Osteoblast (primary cell): ENCODE measurements at regions not wholly inside any gene's neighbourhood (a gene's known extent, or its start where the extent isn't known, plus 50 kb on each side); places are given as distances from the start of the nearest gene placed in this dataset.

Source experiments
- DNase-seq: peaks from one replicate; pipeline ENCODE4 v3.0.0; 2011; ENCODE audit warnings: low spot score, mixed read lengths; ENCODE audit not compliant: insufficient read length; ENCODE audit errors: missing footprints
- H2AFZ ChIP-seq: 2 replicates; pipeline ENCODE4 v1.6.0; 2011; ENCODE audit warnings: mild to moderate bottlenecking, low read length
- H3K27ac ChIP-seq: 2 replicates; pipeline ENCODE4 v1.5.1; 2011; ENCODE audit warnings: mild to moderate bottlenecking, low read depth, low read length, moderate library complexity
- H3K27me3 ChIP-seq: 2 replicates; pipeline ENCODE4 v1.6.0; 2012; ENCODE audit warnings: mild to moderate bottlenecking, control low read depth, inconsistent platforms, low read length, moderate library complexity; ENCODE audit not compliant: insufficient read depth
- H3K36me3 ChIP-seq: 2 replicates; pipeline ENCODE4 v1.5.1; 2011; ENCODE audit warnings: mild to moderate bottlenecking, low read length, control low read depth, moderate library complexity; ENCODE audit not compliant: insufficient read depth
- H3K4me1 ChIP-seq: 2 replicates; pipeline ENCODE4 v1.5.1; 2011; ENCODE audit warnings: mild to moderate bottlenecking, low read length, control low read depth, moderate library complexity; ENCODE audit not compliant: insufficient read depth
- H3K4me2 ChIP-seq: 2 replicates; pipeline ENCODE4 v1.6.0; 2011; ENCODE audit warnings: mild to moderate bottlenecking, low read length; ENCODE audit not compliant: insufficient read depth
- H3K4me3 ChIP-seq: fragments of 200-600 bp; sonication (generic); 3 replicates; pipeline ENCODE4 v1.5.1; 2012; ENCODE audit warnings: mild to moderate bottlenecking, low read length, inconsistent platforms; ENCODE audit not compliant: insufficient read depth
- H3K79me2 ChIP-seq: 2 replicates; pipeline ENCODE4 v1.6.0; 2012; ENCODE audit warnings: mild to moderate bottlenecking, low read length, control low read depth, inconsistent platforms; ENCODE audit not compliant: insufficient read depth
- H3K9me3 ChIP-seq: 2 replicates; pipeline ENCODE4 v1.5.1; 2011; ENCODE audit warnings: low read depth, low read length, control low read depth
- H4K20me1 ChIP-seq: 2 replicates; pipeline ENCODE4 v1.6.0; 2012; ENCODE audit warnings: mild to moderate bottlenecking, low read length, control low read depth; ENCODE audit not compliant: insufficient read depth
- CTCF ChIP-seq: IDR thresholded peaks from 2 replicates; pipeline ENCODE4 v1.5.1; 2011; ENCODE audit warnings: mild to moderate bottlenecking, low read depth, low read length, moderate library complexity; ENCODE audit errors: extremely low read depth

- Histone ChIP-seq H3K36me3 (no peaks in the 10 kb centered on the region), H3K27me3 (no peaks in the 10 kb centered on the region), H2AFZ (peak overlapping the region; percentile 73), H3K4me2 (no peak overlapping the region), H4K20me1 (no peaks in the 10 kb centered on the region), H3K4me3 (no peak overlapping the region), H3K79me2 (no peaks in the 10 kb centered on the region), H3K9me3 (no peaks in the 10 kb centered on the region), H3K4me1 (peaks cover 4% of the 10 kb centered on the region), H3K27ac (no peak overlapping the region)
- no peak for DNase-seq
- TF ChIP-seq CTCF, result no peak
These were observed 332.8 kb upstream of the C11orf87 start for GRCh38 chr11:109089144-109089543.

DNA sequence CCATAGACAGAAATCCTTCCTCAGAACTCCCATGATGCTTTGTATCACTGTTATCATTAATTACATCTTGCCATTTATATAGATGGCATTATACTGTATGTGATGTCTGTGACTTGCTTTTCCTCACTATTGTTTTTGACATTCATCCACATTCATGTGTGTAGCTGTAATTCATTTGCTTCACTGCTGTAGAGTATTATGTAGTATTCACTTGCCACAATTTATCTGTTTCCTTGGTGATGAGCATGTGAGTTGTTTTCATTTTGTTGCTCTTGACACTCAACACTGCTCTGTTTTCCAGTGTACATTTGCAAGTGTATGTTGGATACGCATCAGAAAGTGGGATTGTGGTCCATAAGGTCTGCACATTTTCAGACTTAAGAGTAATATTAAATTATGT, 328.6 kb upstream of the C11orf87 start:
- H3K79me2 ChIP-seq, result no peaks in the 10 kb centered on the region
- no peaks in the 10 kb centered on the region for H3K36me3 ChIP-seq
- H3K4me3 ChIP-seq, result no peak overlapping the region
- H3K27ac ChIP-seq, result no peak overlapping the region
- H3K27me3 ChIP-seq, result no peaks in the 10 kb centered on the region
- TF ChIP-seq CTCF, result no peak
- no peaks in the 10 kb centered on the region for H3K9me3 ChIP-seq
- no peak overlapping the region for H3K4me2 ChIP-seq
- DNase-seq, result no peak
- H2AFZ ChIP-seq, result no peak overlapping the region
- H3K4me1 ChIP-seq, result peaks cover 4% of the 10 kb centered on the region
- no peaks in the 10 kb centered on the region for H4K20me1 ChIP-seq

DNA sequence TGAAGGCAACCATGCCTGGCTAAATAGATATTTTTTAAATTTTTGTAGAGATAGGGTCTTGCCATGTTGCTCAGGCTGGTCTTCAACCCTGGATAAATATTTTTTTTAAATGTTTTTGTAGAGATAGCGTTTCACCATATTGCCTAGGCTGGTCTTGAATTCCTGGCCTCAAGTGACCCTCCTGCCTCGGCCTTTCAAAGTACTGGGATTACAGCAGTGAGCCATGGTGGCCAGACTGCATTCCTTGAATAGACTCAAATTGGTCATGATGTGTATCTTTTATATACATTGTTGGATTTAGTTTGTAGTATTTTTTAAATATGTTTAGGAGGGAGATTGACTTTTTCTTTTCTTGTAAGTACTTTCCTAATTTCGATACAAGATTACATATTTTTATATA, 325.7 kb upstream of the C11orf87 start:
- Histone ChIP-seq H3K4me1 (no peaks in the 10 kb centered on the region), H3K79me2 (no peaks in the 10 kb centered on the region), H3K4me2 (no peak overlapping the region), H3K27me3 (no peaks in the 10 kb centered on the region), H3K36me3 (no peaks in the 10 kb centered on the region), H3K9me3 (no peaks in the 10 kb centered on the region), H3K4me3 (no peak overlapping the region), H3K27ac (no peak overlapping the region), H2AFZ (no peak overlapping the region), H4K20me1 (no peaks in the 10 kb centered on the region)
- no peak for DNase-seq
- TF ChIP-seq CTCF, result no peak

- Histone ChIP-seq H3K9me3 (no peaks in the 10 kb centered on the region), H3K79me2 (no peaks in the 10 kb centered on the region), H3K4me2 (no peak overlapping the region), H3K36me3 (no peaks in the 10 kb centered on the region), H2AFZ (no peak overlapping the region), H3K27me3 (no peaks in the 10 kb centered on the region), H3K4me3 (no peak overlapping the region), H3K27ac (no peak overlapping the region), H4K20me1 (no peaks in the 10 kb centered on the region), H3K4me1 (no peaks in the 10 kb centered on the region)
- TF ChIP-seq CTCF, result no peak
- no peak for DNase-seq
These were observed 315.7 kb upstream of the C11orf87 start for GRCh38 chr11:109106151-109106906.
